Glutamatergic neuron (in vitro differentiated cells): ENCODE measurements at regions not wholly inside any gene's neighbourhood (a gene's known extent, or its start where the extent isn't known, plus 50 kb on each side); places are given as distances from the start of the nearest gene placed in this dataset.

Experiments
- DNase-seq: peaks from one replicate; pipeline ENCODE4 v3.0.0; 2022
- H3K27ac Mint-ChIP-seq: one replicate; pipeline ENCODE4 v1.8.0; 2020; ENCODE audit warnings: mild to moderate bottlenecking, mixed read lengths, inconsistent platforms; ENCODE audit not compliant: unreplicated experiment
- H3K27me3 Mint-ChIP-seq: one replicate; pipeline ENCODE4 v1.8.0; 2020; ENCODE audit warnings: mild to moderate bottlenecking, moderate library complexity, mixed read lengths, inconsistent platforms; ENCODE audit not compliant: unreplicated experiment
- H3K36me3 Mint-ChIP-seq: one replicate; pipeline ENCODE4 v1.8.0; 2020; ENCODE audit warnings: mild to moderate bottlenecking, mixed read lengths, inconsistent platforms; ENCODE audit not compliant: unreplicated experiment
- H3K4me1 Mint-ChIP-seq: one replicate; pipeline ENCODE4 v1.8.0; 2020; ENCODE audit warnings: mild to moderate bottlenecking, low read depth, mixed read lengths, inconsistent platforms; ENCODE audit not compliant: unreplicated experiment
- H3K4me3 Mint-ChIP-seq: one replicate; pipeline ENCODE4 v1.8.0; 2020; ENCODE audit warnings: mild to moderate bottlenecking, mixed read lengths, inconsistent platforms; ENCODE audit not compliant: unreplicated experiment
- H3K9me3 Mint-ChIP-seq: one replicate; pipeline ENCODE4 v1.8.0; 2020; ENCODE audit warnings: mild to moderate bottlenecking, moderate library complexity, mixed read lengths, inconsistent platforms; ENCODE audit not compliant: unreplicated experiment
- TF ChIP-seq, protein P1 (sequence below): fragments of 200-600 bp; sonication (generic); IDR thresholded peaks from one replicate; pipeline ENCODE4 v1.5.0; 2021; ENCODE audit not compliant: partially characterized antibody, unreplicated experiment

DNA sequence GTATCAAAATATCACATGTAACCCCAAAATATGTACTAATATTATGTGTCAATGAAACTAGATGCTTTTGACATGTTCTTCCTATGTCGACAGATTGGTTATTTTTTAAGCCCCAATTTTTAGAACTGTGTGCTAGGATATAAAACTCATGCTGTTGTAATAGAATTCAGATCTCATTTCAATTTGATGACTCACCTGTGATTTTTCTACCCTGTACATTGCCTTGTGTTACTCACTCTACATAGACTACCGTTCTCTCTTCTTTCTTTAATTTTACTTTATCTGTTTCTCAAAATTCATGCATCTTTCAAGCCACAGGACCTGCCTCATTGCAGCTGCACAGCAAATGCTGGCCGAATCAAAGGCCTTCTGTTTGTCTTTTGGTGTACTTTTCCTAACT lies 284.5 kb downstream of the MAT2B start:
- TF ChIP-seq, protein P1, sequence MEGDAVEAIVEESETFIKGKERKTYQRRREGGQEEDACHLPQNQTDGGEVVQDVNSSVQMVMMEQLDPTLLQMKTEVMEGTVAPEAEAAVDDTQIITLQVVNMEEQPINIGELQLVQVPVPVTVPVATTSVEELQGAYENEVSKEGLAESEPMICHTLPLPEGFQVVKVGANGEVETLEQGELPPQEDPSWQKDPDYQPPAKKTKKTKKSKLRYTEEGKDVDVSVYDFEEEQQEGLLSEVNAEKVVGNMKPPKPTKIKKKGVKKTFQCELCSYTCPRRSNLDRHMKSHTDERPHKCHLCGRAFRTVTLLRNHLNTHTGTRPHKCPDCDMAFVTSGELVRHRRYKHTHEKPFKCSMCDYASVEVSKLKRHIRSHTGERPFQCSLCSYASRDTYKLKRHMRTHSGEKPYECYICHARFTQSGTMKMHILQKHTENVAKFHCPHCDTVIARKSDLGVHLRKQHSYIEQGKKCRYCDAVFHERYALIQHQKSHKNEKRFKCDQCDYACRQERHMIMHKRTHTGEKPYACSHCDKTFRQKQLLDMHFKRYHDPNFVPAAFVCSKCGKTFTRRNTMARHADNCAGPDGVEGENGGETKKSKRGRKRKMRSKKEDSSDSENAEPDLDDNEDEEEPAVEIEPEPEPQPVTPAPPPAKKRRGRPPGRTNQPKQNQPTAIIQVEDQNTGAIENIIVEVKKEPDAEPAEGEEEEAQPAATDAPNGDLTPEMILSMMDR: no peak
- no peaks in the 10 kb centered on the region for H3K4me1 Mint-ChIP-seq
- peaks cover 4% of the 10 kb centered on the region for H3K36me3 Mint-ChIP-seq
- no peak overlapping the region for H3K27ac Mint-ChIP-seq
- H3K4me3 Mint-ChIP-seq: no peak overlapping the region
- H3K27me3 Mint-ChIP-seq: no peaks in the 10 kb centered on the region
- DNase-seq: no peak
- H3K9me3 Mint-ChIP-seq: no peaks in the 10 kb centered on the region

DNA sequence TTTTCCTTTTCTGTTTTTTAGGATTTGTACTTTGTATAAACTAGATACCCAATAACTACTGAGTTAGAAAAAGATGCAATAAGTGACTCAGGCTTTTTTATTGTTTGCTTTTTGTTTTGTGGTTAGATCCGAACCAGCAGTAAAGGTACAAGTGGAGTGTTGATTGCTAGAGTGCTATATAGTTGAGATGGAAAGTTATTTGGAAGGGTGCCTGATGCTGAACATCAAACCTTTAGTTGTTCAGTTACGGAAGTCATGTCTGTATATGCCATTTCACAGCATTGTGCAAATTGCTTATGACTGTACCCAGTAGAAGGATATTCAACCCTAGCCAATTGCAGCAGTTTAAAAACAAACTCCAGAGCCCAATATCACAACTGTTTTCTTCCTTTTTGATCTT lies 285.1 kb downstream of the MAT2B start:
- Mint-ChIP-seq H3K27me3 (no peaks in the 10 kb centered on the region), H3K4me3 (no peak overlapping the region), H3K36me3 (peaks cover 4% of the 10 kb centered on the region), H3K9me3 (no peaks in the 10 kb centered on the region), H3K4me1 (no peaks in the 10 kb centered on the region), H3K27ac (no peak overlapping the region)
- TF ChIP-seq, protein P1: no peak
- DNase-seq: no peak

DNA sequence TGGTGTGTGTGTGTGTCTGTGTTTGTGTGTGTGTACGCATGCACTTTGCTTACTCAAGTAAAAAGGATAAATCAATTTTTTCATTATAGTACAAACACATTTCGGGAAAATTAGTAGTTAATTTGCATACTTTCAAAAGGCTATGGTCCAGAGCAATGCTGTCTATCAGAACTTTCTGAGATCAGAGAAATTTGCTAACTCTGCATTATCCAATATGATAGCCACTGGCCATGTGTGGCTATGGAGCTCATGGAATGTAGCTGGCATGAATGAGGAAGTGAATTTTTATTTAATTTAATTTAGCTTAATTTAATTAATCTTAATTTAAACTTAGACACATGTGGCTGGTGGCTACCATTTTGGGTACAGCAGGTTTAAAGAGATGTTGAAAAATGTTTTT lies 289.6 kb downstream of the MAT2B start:
- DNase-seq: no peak
- Mint-ChIP-seq H3K27me3 (no peaks in the 10 kb centered on the region), H3K27ac (no peak overlapping the region), H3K9me3 (no peaks in the 10 kb centered on the region), H3K4me1 (no peaks in the 10 kb centered on the region), H3K4me3 (no peak overlapping the region), H3K36me3 (no peaks in the 10 kb centered on the region)
- TF ChIP-seq, protein P1: no peak

DNA sequence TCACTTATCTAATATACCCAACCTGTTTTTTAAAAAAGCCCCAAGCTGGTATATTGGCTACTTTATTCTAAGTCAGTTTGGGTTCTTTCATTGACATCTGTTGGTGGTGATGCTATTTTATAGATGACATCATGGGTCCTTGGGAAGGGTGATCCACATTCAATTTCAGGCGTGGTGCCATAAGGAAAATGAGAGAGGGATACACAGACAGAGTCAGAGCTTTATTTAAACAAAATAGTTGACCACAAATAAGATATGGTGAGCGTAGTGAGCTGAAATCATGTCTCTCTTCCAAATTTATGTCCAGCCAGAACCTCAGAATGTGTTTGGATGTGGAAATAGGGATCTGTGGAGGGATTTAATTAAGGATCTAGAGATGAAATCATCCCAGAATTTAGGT lies 302.4 kb downstream of the MAT2B start:
- no peaks in the 10 kb centered on the region for H3K27me3 Mint-ChIP-seq
- no peaks in the 10 kb centered on the region for H3K9me3 Mint-ChIP-seq
- H3K4me1 Mint-ChIP-seq: peaks cover 19% of the 10 kb centered on the region
- H3K27ac Mint-ChIP-seq: no peak overlapping the region
- H3K36me3 Mint-ChIP-seq: no peaks in the 10 kb centered on the region
- no peak overlapping the region for H3K4me3 Mint-ChIP-seq
- DNase-seq: no peak
- TF ChIP-seq, protein P1: no peak

DNA sequence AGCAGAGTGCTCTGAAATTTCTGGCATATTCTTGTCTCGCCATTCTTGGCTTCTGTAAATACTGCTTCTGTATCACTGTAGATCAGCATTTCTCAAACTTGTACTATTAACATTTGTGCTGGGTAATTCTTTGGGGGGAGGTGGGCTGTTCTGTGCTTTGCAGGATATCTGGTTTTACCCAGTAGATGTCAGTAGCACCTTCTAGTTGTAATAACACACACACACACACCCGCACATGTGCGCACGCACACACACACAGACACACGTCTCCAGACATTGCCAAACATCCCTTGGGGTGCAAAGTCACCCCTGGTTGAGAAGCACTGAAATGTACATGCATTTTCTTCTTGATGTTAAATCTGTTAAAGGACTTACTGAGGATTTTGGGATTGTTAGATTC lies 304.1 kb downstream of the MAT2B start:
- TF ChIP-seq, protein P1: no peak
- peak; percentile 15 for DNase-seq
- Mint-ChIP-seq H3K36me3 (no peaks in the 10 kb centered on the region), H3K27ac (no peak overlapping the region), H3K27me3 (no peaks in the 10 kb centered on the region), H3K4me1 (peaks cover 24% of the 10 kb centered on the region), H3K9me3 (no peaks in the 10 kb centered on the region), H3K4me3 (no peak overlapping the region)
